Kidney epithelial cell (primary cell): ENCODE measurements at regions not wholly inside any gene's neighbourhood (a gene's known extent, or its start where the extent isn't known, plus 50 kb on each side); places are given as distances from the start of the nearest gene placed in this dataset.

Experiments
- DNase-seq: peaks from one replicate; pipeline ENCODE4 v3.0.0-alpha.2; 2010; ENCODE audit warnings: low read depth
- H3K27me3 ChIP-seq: 2 replicates; pipeline ENCODE4 v1.6.0; 2011; ENCODE audit warnings: low read length; ENCODE audit not compliant: control insufficient read depth, insufficient read depth
- H3K36me3 ChIP-seq: 2 replicates; pipeline ENCODE4 v1.5.1; 2011; ENCODE audit warnings: low read length; ENCODE audit not compliant: control insufficient read depth, insufficient read depth
- H3K4me3 ChIP-seq: 2 replicates; pipeline ENCODE4 v1.5.1; 2011; ENCODE audit warnings: low read depth, mild to moderate bottlenecking, control low read depth, low read length
- CTCF ChIP-seq: IDR thresholded peaks from 2 replicates; pipeline ENCODE4 v1.5.1; 2011; ENCODE audit warnings: mild to moderate bottlenecking, moderate library complexity, low read length, control low read depth, inconsistent platforms; ENCODE audit not compliant: insufficient read depth, poor library complexity, severe bottlenecking

GRCh38 chr13:110070046-110070445 lies 236.9 kb downstream of the COL4A1 start:
- no peak for DNase-seq
- H3K36me3 ChIP-seq, result no peaks in the 10 kb centered on the region
- no peak overlapping the region for H3K4me3 ChIP-seq
- no peaks in the 10 kb centered on the region for H3K27me3 ChIP-seq
- TF ChIP-seq CTCF, result no peak

- no peak for DNase-seq
- Histone ChIP-seq H3K27me3 (no peaks in the 10 kb centered on the region), H3K36me3 (no peaks in the 10 kb centered on the region), H3K4me3 (no peak overlapping the region)
- no peak for TF ChIP-seq CTCF
These were observed 238.8 kb downstream of the COL4A1 start for GRCh38 chr13:110068176-110068473.

GRCh38 chr13:110067355-110068175 lies 239.4 kb downstream of the COL4A1 start:
- H3K36me3 ChIP-seq, result no peaks in the 10 kb centered on the region
- TF ChIP-seq CTCF, result no peak
- H3K27me3 ChIP-seq, result no peaks in the 10 kb centered on the region
- no peak overlapping the region for H3K4me3 ChIP-seq
- no peak for DNase-seq

GRCh38 chr13:110065780-110066179 lies 241.2 kb downstream of the COL4A1 start:
- no peak overlapping the region for H3K4me3 ChIP-seq
- no peaks in the 10 kb centered on the region for H3K27me3 ChIP-seq
- DNase-seq, result no peak
- H3K36me3 ChIP-seq, result no peaks in the 10 kb centered on the region
- TF ChIP-seq CTCF, result no peak

GRCh38 chr13:110063490-110064421 lies 243.2 kb downstream of the COL4A1 start:
- no peak for TF ChIP-seq CTCF
- DNase-seq, result no peak
- Histone ChIP-seq H3K27me3 (no peaks in the 10 kb centered on the region), H3K4me3 (no peak overlapping the region), H3K36me3 (no peaks in the 10 kb centered on the region)
